ENCODE measurements at regions not wholly inside any gene's neighbourhood (a gene's known extent, or its start where the extent isn't known, plus 50 kb on each side); places are given as distances from the start of the nearest gene placed in this dataset.

GRCh38 chr1:213362598-213362997, 311.6 kb downstream of the RPS6KC1 start:
- Histone ChIP-seq H3K36me3 (ENCODE audit: control insufficient read depth in 2 of 3, insufficient read depth in 3 of 3, low read length in 3 of 3) (no peaks in the 10 kb centered on the region), H3K27me3 (ENCODE audit: control insufficient read depth, insufficient read depth, low read length) (no peaks in the 10 kb centered on the region), H3K4me1 (ENCODE audit: control insufficient read depth in 2 of 3, insufficient read depth in 2 of 3, low read depth in 1 of 3, low read length in 3 of 3) (no peaks in the 10 kb centered on the region), H3K4me3 (ENCODE audit: low read length in 3 of 3) (no peak overlapping the region), H3K27ac (ENCODE audit: low read depth in 2 of 2, low read length in 2 of 2) (no peak overlapping the region), H3K9me3 (ENCODE audit: control insufficient read depth in 2 of 3, insufficient read depth in 1 of 3, low read length in 3 of 3) (no peaks in the 10 kb centered on the region), H3K9ac (ENCODE audit: low read length in 3 of 3) (no peak overlapping the region)
- DNase-seq = no peak
- FAIRE-seq = no peak
- intact Hi-C loops (cut with DNase I) = no loop called here
- no peak for TF ChIP-seq CTCF (IDR thresholded peaks at IDR 0.05; ENCODE audit: borderline replicate concordance, extremely low read depth, insufficient read depth)

- DNase-seq = no peak
- Histone ChIP-seq H3K27me3 (ENCODE audit: control insufficient read depth, insufficient read depth, low read length) (no peaks in the 10 kb centered on the region), H3K4me3 (ENCODE audit: low read length in 3 of 3) (no peak overlapping the region), H3K9ac (ENCODE audit: low read length in 3 of 3) (no peak overlapping the region), H3K9me3 (ENCODE audit: control insufficient read depth in 2 of 3, insufficient read depth in 1 of 3, low read length in 3 of 3) (no peaks in the 10 kb centered on the region), H3K36me3 (ENCODE audit: control insufficient read depth in 2 of 3, insufficient read depth in 3 of 3, low read length in 3 of 3) (no peaks in the 10 kb centered on the region), H3K27ac (ENCODE audit: low read depth in 2 of 2, low read length in 2 of 2) (no peak overlapping the region), H3K4me1 (ENCODE audit: control insufficient read depth in 2 of 3, insufficient read depth in 2 of 3, low read depth in 1 of 3, low read length in 3 of 3) (no peaks in the 10 kb centered on the region)
- no peak for TF ChIP-seq CTCF (IDR thresholded peaks at IDR 0.05; ENCODE audit: borderline replicate concordance, extremely low read depth, insufficient read depth)
- FAIRE-seq = no peak
- intact Hi-C loops (cut with DNase I) = no loop called here
Observed at GRCh38 chr1:213366141-213366831, 315.2 kb downstream of the RPS6KC1 start.

- TF ChIP-seq CTCF (IDR thresholded peaks at IDR 0.05; ENCODE audit: borderline replicate concordance, extremely low read depth, insufficient read depth) = no peak
- no peak overlapping the region for H3K4me3 ChIP-seq (ENCODE audit: low read length in 3 of 3)
- no peaks in the 10 kb centered on the region for H3K36me3 ChIP-seq (ENCODE audit: control insufficient read depth in 2 of 3, insufficient read depth in 3 of 3, low read length in 3 of 3)
- DNase-seq (no peak), FAIRE-seq (no peak)
- no peaks in the 10 kb centered on the region for H3K4me1 ChIP-seq (ENCODE audit: control insufficient read depth in 2 of 3, insufficient read depth in 2 of 3, low read depth in 1 of 3, low read length in 3 of 3)
- H3K9ac ChIP-seq (ENCODE audit: low read length in 3 of 3) = no peak overlapping the region
- intact Hi-C loops (cut with DNase I) = no loop called here
- no peaks in the 10 kb centered on the region for H3K9me3 ChIP-seq (ENCODE audit: control insufficient read depth in 2 of 3, insufficient read depth in 1 of 3, low read length in 3 of 3)
- H3K27me3 ChIP-seq (ENCODE audit: control insufficient read depth, insufficient read depth, low read length) = no peaks in the 10 kb centered on the region
- H3K27ac ChIP-seq (ENCODE audit: low read depth in 2 of 2, low read length in 2 of 2) = no peak overlapping the region
Observed at GRCh38 chr1:213369465-213369864, 318.4 kb downstream of the RPS6KC1 start.

GRCh38 chr1:213370523-213370922, 319.5 kb downstream of the RPS6KC1 start:
- DNase-seq = no peak
- intact Hi-C loops (cut with DNase I) = no loop called here
- Histone ChIP-seq H3K9me3 (ENCODE audit: control insufficient read depth in 2 of 3, insufficient read depth in 1 of 3, low read length in 3 of 3) (no peaks in the 10 kb centered on the region), H3K36me3 (ENCODE audit: control insufficient read depth in 2 of 3, insufficient read depth in 3 of 3, low read length in 3 of 3) (no peaks in the 10 kb centered on the region), H3K27ac (ENCODE audit: low read depth in 2 of 2, low read length in 2 of 2) (no peak overlapping the region), H3K27me3 (ENCODE audit: control insufficient read depth, insufficient read depth, low read length) (no peaks in the 10 kb centered on the region), H3K4me3 (ENCODE audit: low read length in 3 of 3) (no peak overlapping the region), H3K9ac (ENCODE audit: low read length in 3 of 3) (no peak overlapping the region), H3K4me1 (ENCODE audit: control insufficient read depth in 2 of 3, insufficient read depth in 2 of 3, low read depth in 1 of 3, low read length in 3 of 3) (no peaks in the 10 kb centered on the region)
- TF ChIP-seq CTCF (IDR thresholded peaks at IDR 0.05; ENCODE audit: borderline replicate concordance, extremely low read depth, insufficient read depth) = no peak
- no peak for FAIRE-seq

Measured in kidney (tissue), 13 donors.